GM19240 (cell line): ENCODE measurements at regions not wholly inside any gene's neighbourhood (a gene's known extent, or its start where the extent isn't known, plus 50 kb on each side); places are given as distances from the start of the nearest gene placed in this dataset.
"Not testable (repeated sequence)": the region's sequence is repeated elsewhere in the genome, so short reads cannot be mapped to it uniquely, and the experiment has no call there.

Experiments
- DNase-seq: peaks from one replicate; pipeline ENCODE4 v3.0.0; 2011; ENCODE audit warnings: low spot score; ENCODE audit not compliant: insufficient read length

GRCh38 chr7:113308399-113308798 is 190.0 kb upstream of the SMIM30 start:
- DNase-seq: no peak

DNA sequence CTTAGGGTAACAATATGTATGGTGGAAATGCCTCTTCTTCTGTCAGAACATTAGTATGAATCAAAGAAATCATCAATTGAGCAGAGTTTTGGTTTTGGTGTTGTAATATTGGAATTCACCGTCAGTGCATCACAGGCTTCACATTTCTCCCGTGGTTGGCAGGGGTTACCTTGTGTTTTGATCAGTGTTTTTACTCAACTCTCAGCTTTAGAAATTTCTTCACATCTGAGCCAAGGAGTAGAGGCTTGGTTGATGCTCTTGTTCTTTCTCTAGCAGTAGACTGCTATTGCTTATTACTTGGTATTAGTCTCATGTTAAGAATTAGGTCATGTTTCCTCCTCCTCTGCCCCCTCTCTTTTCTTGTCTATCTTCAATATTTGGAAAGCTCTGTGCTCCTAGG is 188.8 kb upstream of the SMIM30 start:
- no peak for DNase-seq

DNA sequence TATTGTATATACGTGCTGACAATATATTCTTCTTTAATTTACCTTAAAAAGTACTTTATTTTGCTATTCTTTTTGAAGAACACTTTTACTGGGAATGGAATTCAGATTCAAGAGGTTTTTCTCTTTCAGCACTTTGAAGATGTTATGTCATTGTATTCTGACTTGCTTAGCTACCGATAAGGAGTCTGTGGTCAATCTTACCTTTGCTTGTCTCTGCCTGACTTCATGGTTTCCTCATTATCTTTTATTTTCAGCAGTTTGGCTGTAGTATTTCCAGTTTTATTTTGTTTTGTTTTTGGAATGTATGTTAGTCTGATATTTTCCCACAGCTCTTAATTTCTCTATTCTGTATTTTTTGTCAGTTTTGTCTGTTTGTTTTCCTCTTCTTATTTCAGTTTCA is 187.9 kb upstream of the SMIM30 start:
- DNase-seq: no peak

- no peak for DNase-seq
Observed at GRCh38 chr7:113304104-113304503, 185.8 kb upstream of the SMIM30 start.

DNA sequence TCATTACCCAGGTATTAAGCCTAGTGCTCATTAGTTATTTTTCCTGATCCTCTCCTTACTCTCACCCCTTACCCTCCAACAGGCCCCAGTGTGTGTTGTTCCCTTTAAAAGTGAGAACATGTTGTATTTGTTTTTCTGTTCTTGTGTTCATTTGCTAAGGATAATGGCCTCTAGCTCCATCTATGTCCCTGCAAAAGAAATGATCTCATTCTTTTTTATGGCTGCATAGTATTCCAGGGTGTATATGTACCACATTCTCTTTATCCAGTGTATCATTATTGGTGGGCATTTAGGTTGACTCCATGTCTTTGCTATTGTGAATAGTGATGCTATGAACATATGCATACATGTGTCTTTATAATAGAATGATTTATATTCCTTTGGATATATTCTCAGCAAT is 185.0 kb upstream of the SMIM30 start:
- DNase-seq: not testable (repeated sequence)

GRCh38 chr7:113301983-113302382 is 183.6 kb upstream of the SMIM30 start:
- DNase-seq: no peak

DNA sequence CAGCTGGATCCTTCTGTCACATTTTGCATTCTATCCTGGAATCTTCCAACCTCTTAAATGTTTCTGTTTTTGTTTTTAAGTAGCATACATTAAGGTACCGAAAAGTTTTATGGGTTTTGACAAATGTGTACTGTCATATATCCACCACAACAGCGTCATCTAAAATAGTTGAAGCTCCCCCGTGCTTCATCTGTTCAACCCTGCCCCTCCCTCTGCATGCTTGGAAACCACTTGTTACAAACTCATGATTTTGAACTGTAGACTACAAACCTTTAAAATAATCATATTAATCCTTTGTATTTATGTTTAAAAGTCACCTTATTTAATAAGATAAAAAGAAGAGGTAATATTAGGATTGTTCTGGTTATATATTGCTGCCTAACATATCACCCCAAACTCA is 182.8 kb upstream of the SMIM30 start:
- DNase-seq: no peak

- DNase-seq: no peak
Observed at GRCh38 chr7:113299748-113300147, 181.4 kb upstream of the SMIM30 start.

- DNase-seq: no peak
Observed at GRCh38 chr7:113298501-113298900, 180.1 kb upstream of the SMIM30 start.

DNA sequence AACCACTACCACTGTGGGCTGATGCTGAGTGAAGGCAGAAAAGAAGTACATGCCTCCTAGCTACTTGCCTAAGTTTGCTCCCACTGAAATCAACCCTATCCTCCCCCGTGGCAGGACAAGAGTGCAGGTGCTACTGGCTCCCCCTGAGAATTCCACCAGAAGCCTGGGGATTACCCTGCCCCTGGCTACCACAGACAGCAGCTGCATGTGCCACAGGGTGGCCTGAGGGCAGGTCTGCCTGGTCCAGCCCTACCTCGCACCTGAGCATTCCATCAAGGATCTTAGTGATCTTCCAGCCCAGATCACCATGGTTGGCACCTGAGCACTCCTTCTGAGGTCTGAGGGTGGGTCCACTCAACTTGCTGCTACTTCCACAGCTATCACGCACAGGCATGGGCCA is 176.4 kb upstream of the SMIM30 start:
- no peak for DNase-seq

GRCh38 chr7:113292105-113292504 is 173.8 kb upstream of the SMIM30 start:
- DNase-seq: no peak

DNA sequence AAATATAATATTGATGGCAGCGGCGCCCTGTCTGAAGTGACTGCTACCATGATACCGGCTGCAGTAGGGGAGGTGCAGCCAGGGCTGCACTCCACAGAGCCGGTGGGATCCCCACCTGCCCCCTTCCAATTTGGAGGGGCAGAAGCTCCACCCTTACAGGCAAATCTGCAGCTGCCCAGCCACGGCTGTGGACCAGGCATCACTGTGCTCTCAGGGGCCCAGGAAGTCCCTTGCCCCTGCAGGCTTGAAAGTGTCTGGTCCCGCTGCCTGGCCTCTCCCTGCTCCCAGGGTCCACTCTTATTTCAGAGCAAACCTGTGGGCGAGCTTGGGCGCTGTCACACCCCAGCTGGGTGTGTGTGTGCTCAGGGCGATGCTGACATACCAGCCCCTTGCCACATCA is 172.7 kb upstream of the SMIM30 start:
- no peak for DNase-seq

GRCh38 chr7:113289140-113289740 is 170.9 kb upstream of the SMIM30 start:
- no peak for DNase-seq

DNA sequence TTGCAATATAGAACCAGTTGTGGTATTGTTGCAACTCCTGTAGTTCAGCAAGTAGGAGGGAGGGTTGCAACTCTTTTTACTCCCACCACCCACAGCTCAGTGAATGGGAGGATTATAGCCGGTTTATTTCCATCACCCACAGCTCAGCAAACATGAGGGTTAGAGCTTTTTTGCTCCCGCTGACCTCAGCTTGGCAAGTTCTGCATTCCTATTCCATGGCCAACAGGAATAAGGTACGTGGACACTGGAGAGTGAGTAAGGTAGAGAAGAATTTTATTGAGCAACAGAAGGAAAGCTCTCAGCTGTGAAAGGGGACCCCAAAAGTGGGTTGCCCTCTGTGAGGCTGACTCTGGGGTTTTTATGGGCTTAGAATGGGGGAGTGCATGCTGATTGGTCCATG is 167.1 kb upstream of the SMIM30 start:
- DNase-seq: no peak

- DNase-seq: no peak
Observed at GRCh38 chr7:113283861-113284260, 165.5 kb upstream of the SMIM30 start.

GRCh38 chr7:113282875-113283274 is 164.5 kb upstream of the SMIM30 start:
- DNase-seq: no peak

DNA sequence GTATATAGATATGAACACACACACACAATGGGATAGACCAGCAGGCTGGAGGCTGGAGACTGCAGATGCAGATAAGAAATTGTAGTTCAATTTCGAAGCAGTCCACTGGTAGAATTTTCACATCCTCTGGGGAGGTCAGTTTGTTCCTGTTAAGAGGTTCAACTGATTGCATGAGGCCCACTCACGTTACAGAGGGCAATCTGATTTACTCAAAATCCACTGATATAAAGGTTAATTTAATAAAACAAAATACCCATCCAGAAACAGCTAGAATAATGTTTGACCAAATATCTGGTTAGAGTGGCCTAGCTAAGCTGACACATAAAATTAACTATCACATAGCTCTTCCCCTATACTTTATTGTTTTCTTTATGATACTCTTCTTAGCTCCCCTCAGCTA is 162.9 kb upstream of the SMIM30 start:
- no peak for DNase-seq

- DNase-seq: no peak
Observed at GRCh38 chr7:113279256-113279655, 160.9 kb upstream of the SMIM30 start.

GRCh38 chr7:113270790-113271189 is 152.4 kb upstream of the SMIM30 start:
- no peak for DNase-seq

GRCh38 chr7:113269592-113269991 is 151.2 kb upstream of the SMIM30 start:
- not testable (repeated sequence) for DNase-seq

GRCh38 chr7:113268757-113269156 is 150.4 kb upstream of the SMIM30 start:
- DNase-seq: no peak

GRCh38 chr7:113267885-113268284 is 149.5 kb upstream of the SMIM30 start:
- DNase-seq: no peak

GRCh38 chr7:113267271-113267670 is 148.9 kb upstream of the SMIM30 start:
- DNase-seq: no peak

- DNase-seq: no peak
Observed at GRCh38 chr7:113263749-113264148, 145.4 kb upstream of the SMIM30 start.
